CD8-positive, alpha-beta memory T cell (primary cell): ENCODE measurements at regions not wholly inside any gene's neighbourhood (a gene's known extent, or its start where the extent isn't known, plus 50 kb on each side); places are given as distances from the start of the nearest gene placed in this dataset.
A peak's percentile ranks its signal among the peaks of the same experiment; 100 is the strongest.

Experiments used
- CTCF ChIA-PET: fragments of 350-600 bp; sonication (Branson Sonifier 250); formaldehyde crosslinking; loops from one replicate; lab custom pipeline; 2021; ENCODE audit warnings: antibody characterized with exemption; lab: Charles Lee
- POLR2A ChIA-PET: fragments of 350-600 bp; sonication (Branson Sonifier 250); formaldehyde crosslinking; loops from one replicate; lab custom pipeline; 2021; ENCODE audit warnings: antibody characterized with exemption; lab: Charles Lee
- DNase-seq, 5 donors: peaks; one replicate each; pipeline versions ENCODE4 v3.0.0 to v3.0.0-alpha.2; 2020 to 2022; ENCODE audit warnings: mixed read lengths in 1 of 5
- H3K27ac ChIP-seq: one replicate; pipeline ENCODE4 v1.7.0; 2013; ENCODE audit warnings: low read depth, mild to moderate bottlenecking, low read length, moderate library complexity
- H3K27me3 ChIP-seq: 2 replicates; pipeline ENCODE4 v1.7.0; 2013; ENCODE audit warnings: low read length, mild to moderate bottlenecking; ENCODE audit not compliant: insufficient read depth, poor library complexity, severe bottlenecking
- H3K36me3 ChIP-seq: 2 replicates; pipeline ENCODE4 v1.7.0; 2013; ENCODE audit warnings: mild to moderate bottlenecking, low read length, moderate library complexity; ENCODE audit not compliant: insufficient read depth
- H3K4me1 ChIP-seq: 2 replicates; pipeline ENCODE4 v1.7.0; 2013; ENCODE audit warnings: mild to moderate bottlenecking, low read length, moderate library complexity; ENCODE audit not compliant: insufficient read depth
- H3K4me3 ChIP-seq: 2 replicates; pipeline ENCODE4 v1.7.0; 2013; ENCODE audit warnings: mild to moderate bottlenecking, low read length
- H3K9me3 ChIP-seq: 2 replicates; pipeline ENCODE4 v1.7.0; 2013; ENCODE audit warnings: mild to moderate bottlenecking, low read length
- H3K27ac Mint-ChIP-seq, 8 donors: one replicate each; pipeline ENCODE4 v1.8.0; 2020 to 2021; ENCODE audit warnings: mixed read lengths in 8 of 8, mild to moderate bottlenecking in 6 of 8, inconsistent platforms in 3 of 8, moderate library complexity in 3 of 8
- H3K27me3 Mint-ChIP-seq, 2 donors: one replicate each; pipeline ENCODE4 v1.8.0; 2020 to 2021; ENCODE audit warnings: mixed read lengths in 2 of 2, mild to moderate bottlenecking in 1 of 2, moderate library complexity in 1 of 2
- H3K36me3 Mint-ChIP-seq, 3 donors: one replicate each; pipeline ENCODE4 v1.8.0; 2020 to 2021; ENCODE audit warnings: mixed read lengths in 3 of 3, inconsistent platforms in 1 of 3, mild to moderate bottlenecking in 1 of 3
- H3K4me1 Mint-ChIP-seq, 3 donors: one replicate each; pipeline ENCODE4 v1.8.0; 2020 to 2021; ENCODE audit warnings: mixed read lengths in 3 of 3, inconsistent platforms in 1 of 3, mild to moderate bottlenecking in 1 of 3
- H3K4me3 Mint-ChIP-seq, 7 donors: one replicate each; pipeline ENCODE4 v1.8.0; 2020 to 2021; ENCODE audit warnings: mixed read lengths in 7 of 7, mild to moderate bottlenecking in 6 of 7, moderate library complexity in 4 of 7, inconsistent platforms in 2 of 7
- H3K9me3 Mint-ChIP-seq, 5 donors: one replicate each; pipeline ENCODE4 v1.8.0; 2020 to 2022; ENCODE audit warnings: mixed read lengths in 5 of 5, mild to moderate bottlenecking in 3 of 5, moderate library complexity in 2 of 5, inconsistent platforms in 1 of 5

GRCh38 chr10:85212526-85212925, 884.1 kb downstream of the CCSER2 start:
- H3K9me3 ChIP-seq, result no peaks in the 10 kb centered on the region
- no peaks in the 10 kb centered on the region for H3K36me3 ChIP-seq
- no peaks in the 10 kb centered on the region for H3K27me3 Mint-ChIP-seq
- H3K27me3 ChIP-seq, result no peaks in the 10 kb centered on the region
- H3K4me3 ChIP-seq, result no peak overlapping the region
- no peak for DNase-seq
- no peak overlapping the region for H3K27ac Mint-ChIP-seq
- ChIA-PET POLR2A (no interaction called here), CTCF (no interaction called here)
- no peaks in the 10 kb centered on the region for H3K4me1 Mint-ChIP-seq
- no peak overlapping the region for H3K4me3 Mint-ChIP-seq
- H3K9me3 Mint-ChIP-seq, result peaks cover 0 to 10% (median 3%) of the 10 kb centered on the region in 5 donors
- no peaks in the 10 kb centered on the region for H3K36me3 Mint-ChIP-seq
- H3K27ac ChIP-seq, result no peak overlapping the region
- no peaks in the 10 kb centered on the region for H3K4me1 ChIP-seq

- H3K4me3 Mint-ChIP-seq, result no peak overlapping the region
- peaks cover 0 to 7% (median 3%) of the 10 kb centered on the region in 5 donors for H3K9me3 Mint-ChIP-seq
- no peaks in the 10 kb centered on the region for H3K27me3 ChIP-seq
- no peaks in the 10 kb centered on the region for H3K36me3 ChIP-seq
- H3K9me3 ChIP-seq, result no peaks in the 10 kb centered on the region
- ChIA-PET CTCF (no interaction called here), POLR2A (no interaction called here)
- no peak overlapping the region for H3K27ac Mint-ChIP-seq
- no peak for DNase-seq
- no peaks in the 10 kb centered on the region for H3K36me3 Mint-ChIP-seq
- no peak overlapping the region for H3K4me3 ChIP-seq
- H3K27me3 Mint-ChIP-seq, result no peaks in the 10 kb centered on the region
- H3K4me1 ChIP-seq, result no peaks in the 10 kb centered on the region
- no peak overlapping the region for H3K27ac ChIP-seq
- no peaks in the 10 kb centered on the region for H3K4me1 Mint-ChIP-seq
Observed at GRCh38 chr10:85213493-85213892, 885.1 kb downstream of the CCSER2 start.

DNA sequence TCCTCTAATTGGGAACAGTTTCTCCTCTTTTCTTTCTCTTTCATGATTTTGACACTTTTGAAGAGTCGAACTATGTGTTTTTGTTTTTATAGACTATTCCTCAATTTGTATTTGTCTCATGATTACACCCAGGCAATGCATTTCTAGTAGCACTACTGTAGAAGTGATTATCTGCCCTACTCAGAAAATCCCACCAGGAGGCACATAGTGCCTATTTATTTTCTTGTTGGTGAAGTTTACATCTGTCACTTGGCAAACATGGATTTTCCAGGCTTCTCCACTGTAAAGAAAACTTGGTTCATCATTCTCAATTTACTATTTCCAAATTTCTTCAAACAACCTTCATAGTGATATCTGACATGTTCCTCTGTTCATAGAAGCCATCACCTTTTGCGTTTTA, 893.9 kb downstream of the CCSER2 start:
- H3K9me3 ChIP-seq, result no peaks in the 10 kb centered on the region
- POLR2A ChIA-PET, result no interaction called here
- no peak for DNase-seq

GRCh38 chr10:85224366-85224940, 896.1 kb downstream of the CCSER2 start:
- H3K27ac ChIP-seq, result no peak overlapping the region
- Mint-ChIP-seq H3K9me3 (peaks cover 0 to 8% (median 0%) of the 10 kb centered on the region in 5 donors), H3K36me3 (no peaks in the 10 kb centered on the region), H3K4me3 (no peak overlapping the region), H3K4me1 (no peaks in the 10 kb centered on the region), H3K27me3 (no peaks in the 10 kb centered on the region), H3K27ac (no peak overlapping the region)
- H3K4me1 ChIP-seq, result no peaks in the 10 kb centered on the region
- H3K9me3 ChIP-seq, result no peaks in the 10 kb centered on the region
- POLR2A ChIA-PET, result no interaction called here
- no peaks in the 10 kb centered on the region for H3K36me3 ChIP-seq
- H3K27me3 ChIP-seq, result no peaks in the 10 kb centered on the region
- DNase-seq, result no peak
- CTCF ChIA-PET, result interaction anchor here (1.7 kb wide), 1 partner anchor 13 kb away, joined by 4 read pairs; no protein-coding TSS in a partner anchor
- no peak overlapping the region for H3K4me3 ChIP-seq

More for the DNA sequence above, 893.9 kb downstream of the CCSER2 start:
- no peaks in the 10 kb centered on the region for H3K27me3 ChIP-seq
- Mint-ChIP-seq H3K4me3 (no peak overlapping the region), H3K27ac (no peak overlapping the region), H3K9me3 (peaks cover 0 to 11% (median 0%) of the 10 kb centered on the region in 5 donors), H3K4me1 (no peaks in the 10 kb centered on the region), H3K36me3 (no peaks in the 10 kb centered on the region), H3K27me3 (no peaks in the 10 kb centered on the region)
- no peaks in the 10 kb centered on the region for H3K36me3 ChIP-seq
- H3K4me3 ChIP-seq, result no peak overlapping the region
- CTCF ChIA-PET, result no interaction called here
- H3K27ac ChIP-seq, result no peak overlapping the region
- H3K4me1 ChIP-seq, result no peaks in the 10 kb centered on the region

- no peaks in the 10 kb centered on the region for H3K4me1 ChIP-seq
- Mint-ChIP-seq H3K9me3 (peaks cover 0 to 8% (median 0%) of the 10 kb centered on the region in 5 donors), H3K4me3 (no peak overlapping the region), H3K27ac (peak overlapping the region in 1 of 8 donors; percentile 7), H3K27me3 (no peaks in the 10 kb centered on the region), H3K36me3 (no peaks in the 10 kb centered on the region), H3K4me1 (no peaks in the 10 kb centered on the region)
- no peak for DNase-seq
- POLR2A ChIA-PET, result no interaction called here
- CTCF ChIA-PET, result interaction anchor here (1.7 kb wide), 1 partner anchor 14 kb away, joined by 4 read pairs; no protein-coding TSS in a partner anchor
- no peak overlapping the region for H3K27ac ChIP-seq
- no peaks in the 10 kb centered on the region for H3K9me3 ChIP-seq
- no peak overlapping the region for H3K4me3 ChIP-seq
- no peaks in the 10 kb centered on the region for H3K27me3 ChIP-seq
- H3K36me3 ChIP-seq, result no peaks in the 10 kb centered on the region
Observed at GRCh38 chr10:85225311-85225710, 896.9 kb downstream of the CCSER2 start.

DNA sequence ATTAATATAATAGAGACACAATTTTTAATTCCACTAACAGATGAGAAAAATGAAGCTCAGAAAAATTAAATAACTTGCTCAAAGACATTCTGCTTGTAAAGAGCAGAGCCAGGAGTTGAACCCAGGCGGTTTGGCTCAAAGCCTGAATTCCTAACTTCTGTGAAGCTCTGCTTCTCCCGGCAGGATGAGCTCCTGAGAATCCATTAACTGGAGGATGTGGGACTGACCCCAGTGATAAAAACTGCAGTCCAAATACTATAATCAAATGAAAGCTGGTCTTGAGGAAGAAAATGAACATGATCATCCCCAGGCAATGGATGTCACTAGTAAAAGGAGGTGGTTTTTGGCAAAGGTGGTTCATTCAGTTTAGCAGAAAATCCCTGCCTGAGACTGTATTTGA, 898.2 kb downstream of the CCSER2 start:
- Mint-ChIP-seq H3K27me3 (no peaks in the 10 kb centered on the region), H3K4me1 (no peaks in the 10 kb centered on the region), H3K4me3 (no peak overlapping the region), H3K36me3 (no peaks in the 10 kb centered on the region), H3K9me3 (peaks cover 0 to 3% (median 0%) of the 10 kb centered on the region in 5 donors), H3K27ac (no peak overlapping the region)
- DNase-seq, result no peak
- Histone ChIP-seq H3K4me3 (no peak overlapping the region), H3K4me1 (no peaks in the 10 kb centered on the region), H3K27me3 (no peaks in the 10 kb centered on the region), H3K36me3 (no peaks in the 10 kb centered on the region), H3K9me3 (no peaks in the 10 kb centered on the region), H3K27ac (no peak overlapping the region)
- ChIA-PET POLR2A (no interaction called here), CTCF (no interaction called here)

- Histone ChIP-seq H3K27me3 (no peaks in the 10 kb centered on the region), H3K4me1 (no peaks in the 10 kb centered on the region), H3K4me3 (no peak overlapping the region), H3K36me3 (no peaks in the 10 kb centered on the region), H3K9me3 (no peaks in the 10 kb centered on the region), H3K27ac (no peak overlapping the region)
- Mint-ChIP-seq H3K27me3 (no peaks in the 10 kb centered on the region), H3K9me3 (no peaks in the 10 kb centered on the region), H3K4me1 (no peaks in the 10 kb centered on the region), H3K4me3 (no peak overlapping the region), H3K27ac (peak overlapping the region in 1 of 8 donors; percentile 33), H3K36me3 (no peaks in the 10 kb centered on the region)
- ChIA-PET CTCF (no interaction called here), POLR2A (no interaction called here)
- no peak for DNase-seq
Observed at GRCh38 chr10:85228726-85229125, 900.3 kb downstream of the CCSER2 start.

- ChIA-PET POLR2A (no interaction called here), CTCF (no interaction called here)
Observed at GRCh38 chr10:85231534-85232270, 903.3 kb downstream of the CCSER2 start.

More at GRCh38 chr10:85231534-85232270, 903.3 kb downstream of the CCSER2 start:
- no peaks in the 10 kb centered on the region for H3K9me3 Mint-ChIP-seq
- no peaks in the 10 kb centered on the region for H3K36me3 Mint-ChIP-seq
- no peak for DNase-seq
- Histone ChIP-seq H3K27ac (no peak overlapping the region), H3K9me3 (no peaks in the 10 kb centered on the region), H3K36me3 (no peaks in the 10 kb centered on the region), H3K4me1 (no peaks in the 10 kb centered on the region), H3K27me3 (no peaks in the 10 kb centered on the region), H3K4me3 (no peak overlapping the region)
- no peak overlapping the region for H3K4me3 Mint-ChIP-seq
- H3K27me3 Mint-ChIP-seq, result no peaks in the 10 kb centered on the region
- no peaks in the 10 kb centered on the region for H3K4me1 Mint-ChIP-seq
- no peak overlapping the region for H3K27ac Mint-ChIP-seq
